ENCODE measurements at regions not wholly inside any gene's neighbourhood (a gene's known extent, or its start where the extent isn't known, plus 50 kb on each side); places are given as distances from the start of the nearest gene placed in this dataset.

DNA sequence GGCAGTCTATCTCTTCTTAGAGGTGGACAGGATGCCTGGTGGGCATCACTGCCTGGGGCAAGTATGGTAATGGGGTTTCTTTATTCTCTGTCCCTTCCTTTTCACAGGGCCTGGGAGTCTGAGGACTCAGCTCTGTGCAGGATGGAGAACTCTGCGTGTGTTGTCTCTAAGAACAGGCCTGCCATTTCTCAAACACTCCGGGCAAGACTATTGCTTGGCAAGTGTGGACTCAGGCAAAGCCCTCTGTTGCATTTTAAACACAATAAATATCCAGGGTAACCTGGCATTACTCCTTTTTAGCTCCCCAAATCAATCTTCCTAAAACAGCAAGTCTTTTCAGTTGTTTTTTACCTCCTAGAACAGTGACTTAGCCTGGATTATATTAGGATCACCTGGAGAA, 185.1 kb upstream of the ROPN1 start:
- no peak for DNase-seq (ENCODE audit: low read depth in 2 of 2)

DNA sequence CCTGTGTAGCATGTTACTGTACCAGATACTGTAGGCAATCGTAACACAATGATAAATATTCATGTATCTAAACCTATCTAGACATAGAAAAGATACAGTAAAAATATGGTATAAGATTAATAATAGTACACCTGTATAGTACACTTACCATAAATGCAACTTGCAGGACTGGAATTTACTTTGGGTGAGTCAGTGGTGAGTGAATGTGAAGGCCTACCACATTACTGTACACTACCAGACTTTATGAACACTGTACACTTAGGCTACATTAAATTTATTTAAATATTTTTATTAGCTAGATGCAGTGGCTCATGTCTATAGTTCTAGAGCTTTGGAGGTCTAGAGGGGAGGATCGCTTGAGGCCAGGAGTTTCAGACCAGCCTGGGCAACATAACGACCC, 186.6 kb upstream of the ROPN1 start:
- DNase-seq (ENCODE audit: low read depth in 2 of 2) = no peak

DNA sequence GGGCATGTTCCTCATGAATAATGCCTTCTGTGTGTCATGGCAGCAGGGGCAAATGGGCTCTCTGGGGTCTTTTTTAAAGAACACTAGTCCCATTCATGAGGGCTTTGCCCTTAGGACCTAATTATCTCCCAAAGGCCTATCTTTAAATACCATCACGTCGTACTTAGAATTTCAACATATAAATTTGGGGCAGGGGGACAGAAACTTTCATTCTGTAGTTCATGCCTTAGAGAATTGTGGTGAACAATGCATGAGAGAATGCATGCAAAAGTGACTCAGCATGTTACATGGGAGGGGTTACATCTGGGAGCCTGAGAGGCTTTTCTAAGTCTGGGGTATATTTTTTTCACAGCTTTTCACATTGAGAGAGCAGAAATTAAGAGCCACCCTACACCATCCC, 208.5 kb upstream of the ROPN1 start:
- DNase-seq (ENCODE audit: low read depth in 2 of 2) = no peak

DNA sequence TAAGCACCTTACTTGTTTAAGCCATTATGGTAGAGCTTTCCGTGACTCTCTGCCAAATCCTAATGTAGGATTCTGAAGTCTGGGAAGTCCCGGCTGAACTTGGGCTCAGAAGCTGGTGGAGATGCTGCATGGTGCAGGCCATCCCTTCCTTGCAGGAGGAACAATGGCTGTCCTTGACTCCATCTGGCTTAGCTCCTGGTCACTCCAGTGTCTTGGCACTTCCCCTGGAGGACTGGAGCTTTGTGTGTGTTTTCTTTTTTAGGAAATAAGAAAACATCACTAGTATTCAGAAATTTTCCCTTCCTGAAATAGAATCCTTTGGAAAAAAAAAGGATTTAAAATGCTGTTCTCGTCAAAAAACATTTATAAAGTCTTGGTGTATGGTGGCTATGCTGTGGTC, 209.3 kb upstream of the ROPN1 start:
- no peak for DNase-seq (ENCODE audit: low read depth in 2 of 2)

DNA sequence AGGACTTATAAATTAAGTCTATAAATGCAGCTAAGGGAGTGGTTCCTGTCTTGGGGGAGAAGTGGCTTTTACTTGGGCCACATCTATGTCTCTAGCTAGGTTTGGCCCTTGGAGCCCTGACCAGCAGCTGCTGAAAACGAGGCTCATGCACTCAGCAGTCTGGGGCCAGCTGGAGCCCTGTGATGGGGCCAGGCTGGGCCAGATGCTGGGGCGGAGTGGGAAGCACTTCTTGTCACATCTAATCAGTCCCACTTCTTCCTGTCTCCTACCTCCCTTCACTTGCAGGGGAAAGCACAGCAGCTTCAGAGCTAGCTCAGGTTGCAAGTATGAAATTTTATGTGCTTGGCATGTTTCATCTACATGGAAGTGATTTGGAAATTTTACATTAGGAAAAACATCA, 209.9 kb upstream of the ROPN1 start:
- no peak for DNase-seq (ENCODE audit: low read depth in 2 of 2)

DNA sequence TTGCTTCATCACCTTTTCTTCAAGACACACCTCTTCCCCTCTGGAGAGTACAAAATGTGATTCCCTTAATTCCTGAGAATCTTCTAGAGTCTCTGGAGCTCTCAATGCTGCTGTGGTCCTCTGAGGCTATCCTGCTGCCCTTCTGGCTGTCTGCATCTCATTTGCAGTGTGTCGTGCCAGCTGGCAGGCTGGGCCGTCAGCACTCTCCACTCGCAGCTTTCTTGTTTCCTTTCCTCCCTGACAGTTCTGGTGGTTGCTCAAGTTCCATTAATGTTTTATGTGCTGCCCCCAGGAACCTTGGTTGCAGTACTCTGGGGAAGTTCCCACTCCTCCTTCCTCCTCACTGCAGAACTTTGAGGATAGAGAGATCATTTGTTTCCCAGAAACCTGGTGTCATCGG, 210.8 kb upstream of the ROPN1 start:
- no peak for DNase-seq (ENCODE audit: low read depth in 2 of 2)

DNA sequence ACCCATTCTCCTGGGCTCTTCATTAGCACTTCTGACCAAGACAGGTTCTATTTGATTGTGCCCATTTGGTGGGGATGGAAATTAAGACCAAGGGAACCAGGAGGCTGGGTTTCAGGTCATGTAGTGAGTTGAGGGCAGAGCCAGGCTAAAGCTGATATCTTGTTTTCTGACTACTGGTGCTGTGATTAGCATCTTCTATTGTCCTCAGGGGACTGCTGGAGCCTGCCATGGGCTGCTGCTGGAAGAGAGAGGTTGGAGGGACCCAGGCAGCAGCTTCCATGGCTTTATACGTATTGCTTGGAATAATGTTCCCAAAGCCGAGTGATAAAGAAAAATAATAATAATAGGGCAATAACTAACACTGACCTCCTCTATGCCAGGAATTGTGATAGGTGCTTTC, 211.4 kb upstream of the ROPN1 start:
- DNase-seq (ENCODE audit: low read depth in 2 of 2) = no peak

DNA sequence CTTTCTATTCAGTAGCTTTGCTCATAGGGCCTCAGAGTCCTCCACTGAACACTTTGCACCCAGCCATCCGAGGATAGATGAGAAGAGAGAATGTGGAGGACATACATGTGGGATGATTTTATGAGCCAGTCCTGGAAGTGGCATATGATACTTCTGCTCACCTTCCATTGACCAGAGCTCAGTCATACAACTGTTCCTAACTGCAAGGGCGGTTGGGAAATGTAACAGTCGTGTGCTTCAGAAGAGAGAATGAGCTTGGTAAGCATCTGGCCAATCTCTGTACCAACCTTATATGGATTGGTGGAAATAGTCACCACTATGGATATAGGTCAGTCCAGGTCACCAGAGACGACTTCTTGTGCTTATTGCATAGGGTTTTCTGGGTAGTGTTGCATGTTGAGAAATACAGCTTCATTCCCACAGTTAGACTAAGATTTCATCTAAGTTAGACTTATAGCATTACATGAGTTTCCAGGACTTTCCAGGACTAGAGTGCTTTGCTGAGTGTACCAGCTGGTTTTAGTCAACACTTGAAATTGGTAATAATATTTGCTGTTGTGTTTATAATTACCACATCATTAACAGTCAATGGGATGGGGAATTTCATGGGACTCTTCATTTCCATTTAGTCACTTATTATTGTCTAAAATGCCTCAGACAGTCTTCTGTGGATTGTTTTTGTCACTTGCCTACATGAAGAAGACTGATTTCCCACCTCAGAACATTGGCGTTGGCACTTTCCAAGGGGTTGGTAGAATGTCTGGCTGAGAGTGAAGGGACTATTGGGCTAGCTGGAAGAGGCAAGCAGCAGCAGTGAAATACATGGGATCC, 214.5 kb upstream of the ROPN1 start:
- DNase-seq (ENCODE audit: low read depth in 2 of 2) = no peak

DNA sequence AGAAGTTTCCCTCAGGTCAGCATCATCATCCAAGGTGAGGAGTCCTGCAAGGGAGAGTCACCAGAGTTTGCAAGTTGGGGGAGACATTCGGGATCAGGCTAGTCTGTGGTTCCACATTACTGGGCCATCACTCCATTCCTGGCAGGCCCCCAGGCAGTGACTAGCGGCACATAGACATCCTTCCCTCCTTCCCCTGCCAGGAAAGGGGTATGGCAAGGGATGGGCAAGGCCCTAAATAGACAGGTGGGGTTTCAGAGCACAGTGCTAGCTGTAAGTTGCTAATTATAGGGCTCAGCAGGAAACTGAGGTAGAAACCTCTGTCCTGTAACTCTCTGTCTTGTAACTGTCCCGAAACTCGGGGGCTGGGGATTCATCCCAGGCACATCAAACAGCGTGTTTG, 215.2 kb upstream of the ROPN1 start:
- DNase-seq (ENCODE audit: low read depth in 2 of 2) = no peak

DNA sequence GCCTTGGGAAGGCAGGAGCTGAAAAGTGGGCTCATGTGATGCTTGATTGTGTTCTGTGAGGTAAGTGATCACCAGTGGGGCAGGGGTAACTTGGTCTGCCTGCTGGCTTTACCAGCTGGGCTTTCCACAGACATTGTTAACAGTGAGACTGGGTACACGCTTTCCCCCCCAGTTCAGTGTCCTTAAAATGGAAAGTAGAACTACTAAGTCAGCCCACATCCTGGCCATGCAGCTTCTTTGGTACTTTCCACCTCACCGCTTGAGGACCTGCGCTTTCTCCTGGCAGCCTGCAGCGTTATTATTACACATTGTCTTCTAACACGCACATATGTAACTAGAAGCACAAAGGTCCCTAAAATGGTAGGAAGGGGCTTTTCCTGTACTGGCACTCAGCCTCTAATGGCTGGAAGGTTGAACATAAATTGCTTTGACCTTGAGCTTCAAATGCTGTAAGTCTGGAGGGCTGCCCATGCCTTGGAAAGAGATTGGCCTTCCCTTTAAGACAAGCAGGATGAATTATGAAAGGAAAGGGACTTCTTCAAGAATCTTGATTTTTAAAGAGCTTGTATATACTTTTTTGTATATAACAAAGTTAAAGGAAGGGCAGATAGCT, 216.1 kb upstream of the ROPN1 start:
- no peak for DNase-seq (ENCODE audit: low read depth in 2 of 2)

DNA sequence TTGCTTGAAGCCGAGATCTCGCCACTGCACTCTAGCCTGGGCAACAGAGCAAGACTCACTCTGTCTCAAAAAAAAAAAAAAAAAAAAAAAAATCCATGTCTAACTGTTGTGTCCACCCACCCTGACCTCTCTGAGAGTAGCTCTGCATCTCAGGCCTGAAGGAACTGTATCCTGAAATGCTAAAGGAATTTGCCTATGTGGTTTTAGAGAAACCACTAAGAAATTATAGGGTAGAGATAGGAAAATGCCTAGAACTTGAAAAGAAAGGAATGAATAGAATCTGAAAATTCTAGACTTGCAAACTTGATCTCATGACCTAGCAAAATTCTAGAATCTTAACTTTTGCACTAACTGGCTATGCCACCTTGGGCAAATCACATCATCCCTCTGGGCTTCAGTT, 217.5 kb upstream of the ROPN1 start:
- DNase-seq (ENCODE audit: low read depth in 2 of 2) = no peak

DNA sequence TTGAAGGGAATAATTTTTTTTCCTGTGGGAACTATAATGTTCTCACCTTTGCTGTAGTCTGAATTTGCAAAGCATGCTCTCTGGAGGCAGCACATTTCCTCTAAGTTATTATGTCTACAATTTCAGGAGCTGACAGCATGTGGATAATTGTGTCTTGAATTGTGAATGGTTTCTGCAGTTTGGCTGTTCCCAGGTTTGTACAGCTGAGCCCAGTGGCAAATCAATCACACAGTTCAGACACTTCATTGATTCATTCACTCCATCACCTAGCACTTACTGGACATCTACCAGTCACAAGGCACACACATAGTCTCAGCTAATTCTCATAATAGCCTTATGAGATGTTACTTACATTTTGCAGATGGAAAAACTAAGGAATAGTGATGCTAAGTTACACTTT, 219.0 kb upstream of the ROPN1 start:
- no peak for DNase-seq (ENCODE audit: low read depth in 2 of 2)

DNA sequence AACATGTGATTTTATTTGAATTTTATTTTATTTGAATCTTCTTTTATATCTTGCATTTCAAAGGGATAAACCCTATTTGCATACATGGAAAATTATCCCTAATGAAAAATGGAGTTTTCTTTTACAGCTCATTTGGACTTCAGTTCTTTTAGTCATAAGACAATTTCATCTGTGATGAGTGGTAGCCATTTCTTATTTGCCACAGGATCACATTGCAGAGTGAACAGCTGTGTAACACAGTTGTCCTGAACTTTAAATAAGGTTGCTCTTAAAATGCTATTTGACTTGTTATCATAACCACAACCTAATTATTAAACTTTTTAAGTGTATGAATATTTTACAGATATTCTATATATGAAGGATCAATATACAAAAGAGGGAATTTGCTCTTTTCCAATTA, 221.7 kb upstream of the ROPN1 start:
- DNase-seq (ENCODE audit: low read depth in 2 of 2) = no peak

DNA sequence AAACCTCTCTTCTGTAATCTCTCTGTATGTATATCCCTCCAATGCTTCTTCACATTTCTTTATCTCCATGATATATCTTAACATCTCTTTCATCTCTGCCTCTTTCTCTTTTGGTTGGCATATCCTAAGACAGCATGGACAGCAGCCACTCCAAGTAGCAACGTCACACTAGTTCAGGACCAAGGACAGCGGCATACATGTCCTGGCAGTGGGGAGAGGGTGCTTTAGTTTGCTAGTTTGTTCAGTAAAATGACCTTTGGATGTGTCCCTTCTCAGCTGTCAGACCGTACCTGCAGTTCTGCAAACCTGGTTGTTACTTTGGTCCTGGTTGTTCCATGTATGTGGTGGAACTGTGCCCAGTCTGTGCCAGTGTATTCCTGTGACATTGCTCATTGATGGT, 225.6 kb upstream of the ROPN1 start:
- DNase-seq (ENCODE audit: low read depth in 2 of 2) = no peak

DNA sequence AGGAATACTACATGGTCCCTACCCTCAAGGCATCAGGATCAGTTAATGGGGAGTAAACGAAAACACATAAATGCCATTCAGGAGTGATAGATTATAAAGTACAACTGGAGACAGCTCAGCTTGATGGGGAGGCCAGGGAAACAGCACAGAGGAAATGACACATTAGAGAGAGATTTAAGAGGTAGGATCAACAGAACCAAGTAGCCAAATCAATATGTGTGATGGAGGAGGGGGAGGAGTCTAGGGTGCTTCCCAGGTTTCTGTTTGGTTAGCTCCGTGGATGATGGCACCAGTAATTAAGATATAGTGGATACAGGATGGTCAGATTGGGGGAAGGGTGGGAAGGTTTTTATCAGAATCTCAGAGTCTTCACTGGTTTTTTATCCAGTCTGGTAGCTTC, 229.5 kb upstream of the ROPN1 start:
- no peak for DNase-seq (ENCODE audit: low read depth in 2 of 2)

DNA sequence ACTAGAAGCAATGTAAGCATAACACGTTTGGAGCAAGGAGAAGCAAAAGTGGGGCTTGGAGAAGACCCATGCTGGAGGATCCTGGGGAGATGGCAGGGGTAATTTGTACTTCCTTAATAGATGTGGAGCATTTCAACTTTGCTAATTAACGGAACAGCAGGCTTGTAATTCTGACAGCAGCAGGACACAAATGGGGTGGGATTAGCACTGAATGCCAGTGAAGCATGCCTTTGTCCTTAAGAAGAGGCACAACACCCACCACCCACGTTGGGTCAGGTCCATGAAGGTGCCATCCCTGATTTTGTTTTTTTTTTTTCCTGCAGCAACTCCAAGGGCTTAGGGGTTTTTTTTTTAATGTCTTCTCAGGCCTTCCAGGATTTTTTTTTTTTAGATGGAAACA, 231.9 kb upstream of the ROPN1 start:
- DNase-seq (ENCODE audit: low read depth in 2 of 2) = no peak

DNA sequence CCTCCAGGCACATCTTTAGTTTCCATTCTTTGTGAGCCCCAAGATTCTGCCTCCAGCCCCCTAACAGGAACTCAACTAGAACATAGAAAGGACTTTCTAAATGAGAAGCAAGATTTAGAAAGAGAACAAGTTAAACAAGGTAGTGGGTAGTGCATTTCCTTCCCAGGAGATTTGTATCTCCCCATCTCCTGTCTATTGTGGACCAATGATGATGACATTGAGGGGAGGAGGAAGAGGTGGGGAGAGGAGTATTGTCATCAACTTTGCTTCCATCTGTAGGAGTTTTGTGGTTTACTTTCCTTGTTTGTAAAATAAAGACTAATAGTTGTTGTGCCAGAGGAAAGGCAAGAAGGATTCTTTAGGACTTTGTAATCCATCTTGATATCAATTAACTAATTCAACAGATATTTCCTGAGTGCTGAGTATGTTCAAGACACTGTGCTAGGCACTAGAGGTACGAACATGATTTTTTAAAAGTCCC, 235.3 kb upstream of the ROPN1 start:
- DNase-seq (ENCODE audit: low read depth in 2 of 2) = no peak

DNA sequence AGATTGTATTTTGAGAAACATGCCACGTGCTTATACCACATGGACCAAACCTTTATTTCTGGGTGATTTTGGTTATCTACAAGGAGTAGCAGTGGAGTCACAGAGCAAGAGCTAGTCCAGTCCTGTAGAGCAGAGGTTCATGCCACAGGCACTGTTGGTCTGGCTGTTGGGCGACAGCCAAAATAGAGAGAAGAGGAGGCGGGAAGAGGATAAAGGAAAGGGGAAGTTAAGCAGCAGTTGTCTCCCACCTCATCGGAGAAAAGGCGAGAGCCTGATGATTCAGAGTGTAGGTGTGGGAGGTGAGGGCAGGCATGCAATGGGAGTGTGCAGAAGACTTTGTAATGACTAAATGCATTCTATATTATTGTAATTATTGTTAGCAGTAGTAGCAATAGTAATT, 237.5 kb upstream of the ROPN1 start:
- no peak for DNase-seq (ENCODE audit: low read depth in 2 of 2)

DNA sequence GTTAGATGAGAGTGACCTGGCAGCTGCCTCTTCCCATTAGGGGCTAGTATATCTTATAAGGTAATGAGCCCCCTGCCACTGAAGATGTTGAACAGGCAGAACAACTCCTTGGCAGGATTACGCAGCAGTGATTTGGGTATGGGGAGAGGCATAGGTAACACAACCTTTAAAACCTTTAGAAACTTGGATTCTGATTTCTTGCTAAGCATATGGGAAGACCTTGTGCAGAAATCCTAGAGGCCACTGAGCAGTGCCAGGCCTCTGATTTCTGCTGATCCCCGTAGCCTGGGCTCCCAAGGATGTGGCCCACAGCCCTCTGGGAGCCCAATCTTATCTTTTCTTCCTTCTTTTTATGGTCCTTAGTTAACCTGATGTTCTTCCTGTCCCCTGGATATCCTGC, 237.9 kb upstream of the ROPN1 start:
- DNase-seq (ENCODE audit: low read depth in 2 of 2) = no peak

DNA sequence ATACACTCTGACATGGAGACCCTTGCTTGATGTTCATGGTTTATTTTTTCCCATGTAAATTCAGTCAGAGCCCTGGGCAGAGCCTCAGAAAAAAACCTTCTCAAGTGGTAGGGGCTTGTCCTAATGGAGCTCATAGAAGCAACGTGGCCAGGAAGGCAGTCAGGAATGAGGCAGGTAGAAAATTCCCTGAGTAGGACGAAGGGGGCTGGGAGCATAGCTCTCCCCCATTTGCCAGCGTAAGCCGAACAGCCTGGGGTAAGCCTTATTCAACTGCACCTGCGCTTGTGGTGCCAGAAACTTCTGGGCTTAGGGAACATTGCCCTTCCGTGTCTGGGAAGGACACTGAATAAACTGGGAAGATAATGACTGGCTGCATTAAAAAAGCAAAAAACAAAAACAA, 238.5 kb upstream of the ROPN1 start:
- DNase-seq (ENCODE audit: low read depth in 2 of 2) = no peak

DNA sequence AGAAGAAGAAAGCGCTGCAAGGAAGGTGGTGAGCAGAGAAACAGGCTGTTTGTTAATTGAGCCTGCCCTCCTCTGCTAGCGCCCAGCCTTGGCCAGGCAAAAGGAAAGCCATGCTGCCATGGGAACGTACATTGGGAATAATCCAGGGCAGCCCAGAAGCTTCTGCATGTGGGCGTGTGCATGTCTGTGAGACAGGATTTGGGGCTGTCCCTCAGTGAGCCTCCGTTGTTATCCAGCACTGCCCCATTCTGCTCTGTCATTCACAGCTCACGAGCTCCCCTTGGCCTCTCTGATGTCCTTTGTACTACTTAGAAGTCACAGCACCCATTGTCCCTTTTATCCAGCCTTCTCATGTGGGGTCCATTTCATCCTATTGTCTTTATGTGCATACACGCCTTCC, 239.1 kb upstream of the ROPN1 start:
- no peak for DNase-seq (ENCODE audit: low read depth in 2 of 2)

DNA sequence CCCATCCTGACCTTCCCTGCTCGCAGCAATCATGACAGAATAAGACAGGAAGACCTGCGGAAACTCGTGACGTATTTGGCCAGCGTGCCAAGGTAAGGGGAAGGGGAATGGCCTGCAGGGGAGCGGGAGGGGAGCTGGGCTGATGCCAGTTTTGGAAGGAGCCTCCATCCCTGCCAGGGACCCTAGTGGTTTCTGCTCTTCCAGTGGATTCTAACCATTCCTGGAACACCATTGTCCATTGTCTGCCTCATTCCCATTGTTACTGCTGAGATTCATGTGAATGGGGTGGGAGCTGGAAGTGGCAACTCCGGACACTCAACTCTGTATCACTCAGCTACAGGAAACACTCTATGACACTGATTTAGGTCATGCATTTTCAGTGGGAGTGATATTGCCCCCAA, 242.9 kb upstream of the ROPN1 start:
- DNase-seq (ENCODE audit: low read depth in 2 of 2) = no peak

DNA sequence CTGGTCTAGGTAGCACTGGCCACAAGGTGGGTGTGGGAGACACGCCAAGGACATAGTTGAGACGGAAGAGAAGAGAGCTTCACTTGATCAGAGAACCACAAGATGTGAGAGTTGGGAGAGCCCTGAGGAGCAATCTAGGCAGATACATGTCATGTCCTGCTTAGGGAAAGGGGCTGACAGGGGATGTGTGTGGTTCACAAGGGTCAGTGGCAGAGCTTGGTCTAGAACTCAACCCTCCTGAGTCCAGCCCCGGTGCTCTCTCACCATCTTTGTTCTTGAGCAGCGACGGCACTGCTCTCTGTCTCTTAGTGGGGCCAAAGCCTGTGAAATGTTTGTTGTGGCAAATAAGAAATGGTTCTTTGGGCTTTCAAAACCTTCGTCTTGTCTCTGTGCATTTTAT, 243.5 kb upstream of the ROPN1 start:
- no peak for DNase-seq (ENCODE audit: low read depth in 2 of 2)

Measured in stimulated activated CD8-positive, alpha-beta memory T cell treated with anti-CD3 and anti-CD28 coated beads, Interleukin-7, amount 100 ng/mL, for 4 hours (primary cell).